ENCODE measurements at regions not wholly inside any gene's neighbourhood (a gene's known extent, or its start where the extent isn't known, plus 50 kb on each side); places are given as distances from the start of the nearest gene placed in this dataset.

DNA sequence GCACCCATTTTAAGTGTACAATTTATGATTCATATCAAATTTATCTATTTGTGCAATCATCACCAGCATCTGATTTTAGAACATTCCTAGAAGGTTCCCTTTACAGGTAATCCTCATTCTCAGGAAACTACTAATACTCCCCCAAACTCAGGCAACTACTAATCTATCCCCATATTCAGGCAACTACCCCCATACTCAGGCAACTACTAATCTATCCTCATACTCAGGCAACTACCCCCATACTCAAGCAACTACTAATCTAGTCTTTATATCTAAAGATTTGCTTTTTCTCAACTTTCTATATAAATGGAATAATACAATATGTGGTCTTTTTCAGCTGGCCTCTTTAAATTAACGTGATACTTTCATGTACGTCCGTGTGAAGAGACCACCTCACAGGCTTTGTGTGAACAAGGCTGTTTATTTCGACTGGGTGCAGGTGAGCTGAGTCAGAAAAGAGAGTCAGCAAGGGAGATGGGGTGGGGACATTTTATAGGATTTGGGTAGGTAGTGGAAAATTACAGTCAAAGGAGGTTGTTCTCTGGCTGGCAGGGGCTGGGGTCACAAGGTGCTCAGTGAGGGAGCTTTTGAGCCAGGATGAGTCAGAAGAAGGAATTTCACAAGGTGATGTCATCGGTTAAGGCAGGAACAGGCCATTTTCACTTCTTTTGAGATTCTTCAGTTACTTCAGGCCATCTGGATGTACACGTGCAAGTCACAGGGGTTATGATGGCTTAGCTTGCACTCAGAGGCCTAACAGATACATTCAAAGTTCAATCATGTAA lies 1444.5 kb upstream of the CADM2 start:
- no peak for DNase-seq

DNA sequence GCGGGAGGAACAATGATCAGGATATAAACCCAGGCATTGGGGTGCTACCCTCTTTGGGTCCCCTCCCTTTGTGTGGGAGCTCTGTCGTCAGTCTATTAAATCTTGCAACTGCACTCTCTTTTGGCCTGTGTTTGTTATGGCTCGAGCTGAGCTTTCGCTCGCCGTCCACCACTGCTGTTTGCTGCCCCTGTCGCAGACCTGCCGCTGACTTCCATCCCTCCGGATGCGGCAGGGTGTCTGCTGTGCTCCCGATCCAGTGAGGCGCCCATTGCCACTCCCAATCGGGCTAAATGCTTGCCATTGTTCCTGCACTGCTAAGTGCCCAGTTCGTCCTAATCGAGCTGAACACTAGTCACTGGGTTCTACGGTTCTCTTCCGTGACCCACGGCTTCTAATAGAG lies 1443.7 kb upstream of the CADM2 start:
- DNase-seq, result no peak

DNA sequence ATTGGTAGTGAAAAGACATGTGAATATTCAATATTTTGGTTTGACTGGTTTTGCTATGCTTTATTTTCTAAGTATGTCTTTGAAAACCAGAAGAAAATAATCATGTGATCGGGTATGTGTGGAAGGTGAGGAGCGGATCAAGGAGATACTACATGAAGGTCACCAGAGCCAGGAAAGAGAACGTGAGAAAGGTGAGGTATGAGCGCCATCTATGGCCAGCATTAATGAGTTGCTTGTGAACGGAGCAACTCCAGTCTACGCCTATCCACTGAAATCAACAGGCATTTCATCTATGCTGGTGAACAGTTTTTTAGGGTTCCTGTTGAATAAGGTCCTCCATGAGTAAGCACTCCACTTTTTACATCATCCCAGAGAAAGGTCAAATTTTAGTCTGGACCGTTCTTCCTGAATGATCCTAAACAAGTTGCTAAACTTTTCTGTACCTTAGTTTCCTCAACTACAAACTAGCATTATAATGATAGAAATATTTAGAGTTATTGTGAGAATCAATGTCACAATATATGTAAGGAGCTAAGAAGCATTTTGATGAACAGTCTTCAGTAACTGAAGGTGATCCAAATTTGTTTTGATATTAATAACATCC lies 1435.2 kb upstream of the CADM2 start:
- DNase-seq, result peak; percentile 61

DNA sequence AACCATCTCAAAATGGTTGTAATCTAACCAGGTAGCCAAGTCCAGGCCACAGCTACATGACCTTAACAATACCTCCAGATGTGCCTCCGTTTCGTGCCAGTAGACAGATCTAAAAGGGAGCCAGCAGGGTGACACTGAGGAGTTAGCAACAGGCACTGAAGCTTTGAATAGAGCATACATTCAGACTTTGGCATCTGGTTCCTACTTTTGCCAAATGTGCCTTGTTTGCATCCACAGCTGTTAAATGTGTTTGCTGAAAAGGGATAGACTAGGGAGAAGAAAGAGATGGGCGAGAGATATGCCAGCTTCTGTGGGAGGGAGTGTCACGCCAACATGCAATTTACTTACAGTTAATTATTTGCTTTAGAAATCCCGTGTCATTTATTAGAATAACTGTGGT lies 1433.9 kb upstream of the CADM2 start:
- DNase-seq, result no peak

DNA sequence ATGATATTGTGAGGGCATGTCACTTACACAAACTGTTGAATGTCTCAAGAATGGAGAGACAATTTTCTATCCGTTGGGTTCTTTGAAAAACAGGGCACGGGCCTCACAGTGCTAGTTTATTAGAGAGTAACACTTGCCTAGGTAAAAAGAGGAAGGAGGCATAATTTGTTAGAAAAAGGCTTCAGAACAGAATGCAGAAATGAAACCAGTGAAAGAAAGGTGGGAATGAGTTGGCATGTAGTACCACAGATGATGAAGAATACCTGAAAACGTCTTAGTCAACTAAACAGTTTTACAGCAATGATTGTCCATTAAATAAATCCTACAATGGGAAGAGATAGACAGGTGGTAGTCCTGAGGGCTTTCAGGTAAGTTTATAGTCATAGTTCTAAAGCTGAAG lies 1399.7 kb upstream of the CADM2 start:
- DNase-seq, result no peak

DNA sequence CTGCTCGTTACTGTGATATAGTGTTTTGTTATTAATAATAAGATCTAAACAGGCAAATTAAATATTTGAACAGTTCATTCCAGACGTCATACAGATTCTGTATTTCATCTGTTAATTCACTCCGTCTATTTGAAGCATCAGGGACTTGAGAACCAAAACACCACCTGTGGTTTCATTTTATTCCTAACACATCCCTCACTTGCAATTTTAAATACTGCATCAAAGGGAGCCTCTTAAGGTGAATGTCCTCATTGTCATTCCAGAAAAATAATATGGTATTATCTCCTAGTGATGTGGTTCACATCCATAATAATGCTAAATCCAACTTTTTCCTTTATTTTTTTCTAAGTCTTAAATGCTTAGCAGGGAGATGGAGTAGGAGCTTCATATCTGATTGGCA lies 1390.9 kb upstream of the CADM2 start:
- DNase-seq, result no peak

DNA sequence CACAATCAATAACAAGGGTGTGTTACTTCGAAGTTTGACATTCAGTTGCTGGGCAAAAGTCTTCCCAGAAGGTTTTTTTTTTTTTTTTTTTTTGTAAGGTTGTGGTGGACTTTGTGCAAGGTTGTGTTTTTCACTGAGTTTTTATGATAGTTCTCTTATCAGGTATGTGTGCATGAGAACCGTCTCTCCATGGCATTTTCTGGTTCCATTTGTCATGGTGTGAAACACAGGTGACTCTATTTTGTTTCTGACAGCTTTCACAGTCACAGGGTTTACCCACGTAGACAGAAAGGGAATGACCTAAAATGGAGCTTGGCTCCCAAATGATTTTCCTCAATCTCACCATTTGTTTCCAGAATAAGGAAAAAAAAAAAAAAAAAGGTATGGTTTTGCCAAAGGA lies 1377.2 kb upstream of the CADM2 start:
- no peak for DNase-seq

DNA sequence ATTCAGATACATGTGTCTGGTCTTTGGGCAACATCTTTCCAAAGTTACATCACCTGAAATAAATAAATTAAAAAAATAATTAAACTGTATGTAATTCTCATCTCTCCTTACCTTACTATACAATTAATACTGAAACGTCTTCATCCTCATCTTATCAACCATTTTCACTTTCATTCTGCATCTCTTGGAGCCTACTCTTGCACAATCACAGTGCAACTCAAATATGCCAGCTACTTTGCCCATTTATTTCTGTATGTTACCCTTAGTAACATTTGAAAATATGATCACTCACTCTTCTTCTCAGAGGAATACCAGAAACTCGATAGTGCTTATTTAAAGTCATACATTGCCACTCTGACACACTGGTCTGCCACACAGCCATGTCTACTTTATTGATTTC lies 1357.1 kb upstream of the CADM2 start:
- DNase-seq, result no peak

DNA sequence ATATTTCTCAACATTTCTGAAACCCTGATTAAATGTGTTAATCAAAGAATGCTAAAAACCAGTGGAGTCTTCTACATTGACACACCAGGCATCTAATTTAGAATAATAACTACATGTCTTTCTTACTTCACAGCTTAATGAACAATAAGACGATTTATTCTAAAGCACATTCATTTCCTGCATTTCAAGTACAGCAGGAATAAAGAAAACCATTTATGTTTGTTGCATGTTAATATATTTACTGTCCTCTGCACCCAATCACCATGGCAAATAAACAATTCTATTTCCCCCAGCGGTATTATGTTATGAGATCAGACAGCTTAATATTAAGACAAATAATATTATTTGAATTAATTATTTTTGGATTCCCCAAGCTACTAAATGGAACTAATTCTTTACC lies 1336.3 kb upstream of the CADM2 start:
- DNase-seq, result no peak

DNA sequence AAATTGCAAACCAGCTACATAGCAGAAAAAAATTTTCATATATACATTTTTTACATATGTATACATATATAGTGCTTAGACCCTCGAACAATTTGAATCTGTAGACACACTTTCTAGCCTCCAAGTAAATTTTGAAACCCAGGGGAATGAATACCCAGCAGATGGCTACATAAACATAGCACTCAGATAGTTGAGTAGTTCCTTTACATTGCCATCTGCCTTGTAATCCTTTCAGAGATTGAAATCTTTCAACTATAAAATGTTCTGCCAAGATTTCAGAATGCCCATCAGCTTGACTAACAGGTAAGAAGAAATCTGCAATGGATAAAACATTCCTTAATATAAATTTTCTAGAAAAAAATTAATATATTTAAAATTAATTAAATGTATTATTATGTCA lies 1333.5 kb upstream of the CADM2 start:
- DNase-seq, result no peak

DNA sequence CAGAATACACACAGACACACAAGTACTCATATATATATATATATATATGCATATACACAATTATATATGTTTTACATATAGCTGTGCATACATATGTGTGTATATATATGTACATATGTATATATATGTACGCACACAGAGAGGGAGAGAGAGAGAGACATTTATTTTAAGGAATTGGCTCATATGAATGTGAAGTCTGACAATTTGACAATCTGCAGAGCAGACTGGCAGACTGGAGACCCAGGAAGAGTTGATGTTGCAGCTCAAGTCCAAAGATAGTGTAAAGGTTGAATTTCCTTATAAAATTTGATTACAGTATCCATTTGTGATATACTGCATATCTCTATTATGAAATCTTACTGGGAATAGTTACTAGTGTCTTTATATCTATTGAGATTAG lies 1330.3 kb upstream of the CADM2 start:
- DNase-seq, result no peak

DNA sequence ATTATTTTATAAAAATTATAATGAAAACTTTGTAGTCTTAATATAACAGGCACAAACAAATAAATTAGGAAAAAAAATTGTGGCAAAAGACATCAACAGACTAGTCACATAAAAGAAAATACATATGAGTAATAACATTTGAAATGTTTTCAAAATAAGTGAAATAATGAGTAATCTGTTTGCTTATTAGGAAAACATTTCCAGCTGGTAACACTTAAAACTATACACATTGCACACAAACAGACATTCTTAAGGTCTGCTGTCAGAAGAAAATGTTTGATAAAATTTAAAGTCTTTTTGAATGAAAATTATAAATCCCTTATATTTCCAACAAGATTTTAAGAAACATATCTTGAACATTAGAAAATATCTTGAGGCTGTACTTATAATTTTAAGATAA lies 1326.3 kb upstream of the CADM2 start:
- no peak for DNase-seq

DNA sequence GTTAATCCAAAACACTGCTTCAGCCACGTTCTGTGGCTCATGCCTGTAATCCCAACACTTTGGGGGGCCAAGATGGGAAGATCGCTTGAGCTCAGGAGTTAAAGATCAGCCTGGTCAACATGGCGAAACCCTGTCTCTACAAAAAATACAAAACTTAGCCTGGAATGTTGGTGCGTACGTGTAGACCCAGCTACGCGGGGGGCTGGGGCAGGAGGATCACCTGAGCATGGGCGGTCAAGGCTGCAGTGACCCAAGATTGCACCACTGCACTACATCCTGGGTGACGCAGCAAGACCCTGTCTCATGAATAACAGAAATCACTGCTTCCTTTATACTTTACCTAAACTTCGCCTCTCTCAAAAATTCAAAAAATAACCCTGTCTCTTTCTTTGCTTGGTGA lies 1325.0 kb upstream of the CADM2 start:
- no peak for DNase-seq

DNA sequence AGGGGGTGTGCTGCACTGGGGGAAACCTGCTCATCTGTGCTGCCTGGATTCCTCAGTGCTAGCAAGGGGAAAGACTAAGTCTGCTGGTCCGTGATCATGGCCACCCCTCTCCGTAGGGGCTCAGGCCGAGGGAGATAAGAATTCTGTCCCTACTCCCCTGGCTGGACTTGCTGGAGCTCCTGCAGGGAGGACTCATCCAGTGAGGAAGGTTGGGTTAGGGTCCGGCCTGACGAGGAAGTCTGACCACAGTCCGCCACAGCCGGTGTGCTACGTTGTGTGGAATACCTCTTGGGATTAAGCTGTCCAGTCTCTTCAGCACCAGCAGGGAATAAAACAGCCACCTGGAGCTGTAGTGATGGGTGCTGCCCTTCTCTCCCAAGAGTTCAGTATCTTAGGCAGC lies 1309.1 kb upstream of the CADM2 start:
- DNase-seq, result no peak

DNA sequence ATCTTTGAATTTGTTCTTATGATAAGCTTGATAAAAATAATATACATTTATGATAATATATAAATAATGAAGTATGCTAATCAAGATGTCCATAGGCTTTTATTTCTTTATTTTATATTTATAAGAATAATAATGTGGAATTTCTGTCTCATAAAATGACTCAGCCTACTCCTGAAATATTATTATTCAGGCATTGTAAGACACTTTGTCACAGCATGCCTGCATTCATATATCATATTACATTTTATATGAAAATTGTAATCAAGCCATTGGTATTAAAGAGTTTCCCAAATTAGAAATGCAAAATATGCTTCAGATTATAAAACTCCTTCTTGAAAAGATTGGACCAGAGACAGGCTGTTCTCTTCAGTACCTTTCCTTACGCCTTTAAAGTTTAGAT lies 1303.7 kb upstream of the CADM2 start:
- no peak for DNase-seq

DNA sequence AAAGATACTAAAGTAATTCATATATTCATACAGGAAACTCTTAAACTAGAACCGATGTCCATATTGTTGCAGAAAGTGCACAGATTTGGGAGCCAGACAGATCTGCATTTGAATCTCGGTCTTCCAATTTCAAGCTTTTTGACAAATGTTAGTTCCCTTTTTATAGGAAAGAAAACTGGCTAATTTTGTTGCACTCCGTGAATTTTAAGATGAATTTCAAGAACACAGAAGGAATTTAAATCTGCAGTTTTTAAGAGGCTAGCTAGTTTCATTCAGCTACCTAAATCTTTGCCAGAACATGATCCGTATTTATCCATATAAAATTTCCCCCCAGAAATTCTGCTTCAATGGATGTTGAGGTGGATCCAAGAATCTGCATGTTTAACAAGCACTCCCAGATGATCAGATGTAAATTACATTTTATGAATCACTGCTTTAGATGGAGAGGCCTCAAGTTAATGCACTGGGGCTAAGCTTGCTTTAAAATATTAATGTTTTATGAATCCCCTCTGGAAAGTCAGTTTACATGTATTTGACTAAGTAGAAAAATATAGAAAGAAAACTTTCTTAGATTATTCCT lies 1296.3 kb upstream of the CADM2 start:
- DNase-seq, result no peak

DNA sequence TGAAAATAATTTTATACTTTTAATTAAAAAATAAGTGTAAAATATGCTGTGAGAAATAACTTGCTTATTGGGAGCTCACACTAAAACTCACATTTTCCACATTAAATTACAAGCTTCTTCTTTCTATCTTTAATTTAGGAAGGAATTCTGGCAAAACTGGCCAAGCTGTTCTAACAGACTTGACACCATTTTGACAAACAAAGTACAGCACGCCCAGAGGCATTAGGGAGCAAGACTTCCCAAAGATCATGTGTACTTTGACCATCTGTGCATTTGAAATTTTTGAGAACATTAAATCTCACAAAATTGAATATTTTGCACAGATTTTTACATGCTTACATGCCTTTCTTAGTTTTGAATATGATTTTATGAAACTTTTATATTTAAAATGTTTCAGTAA lies 1288.4 kb upstream of the CADM2 start:
- no peak for DNase-seq

DNA sequence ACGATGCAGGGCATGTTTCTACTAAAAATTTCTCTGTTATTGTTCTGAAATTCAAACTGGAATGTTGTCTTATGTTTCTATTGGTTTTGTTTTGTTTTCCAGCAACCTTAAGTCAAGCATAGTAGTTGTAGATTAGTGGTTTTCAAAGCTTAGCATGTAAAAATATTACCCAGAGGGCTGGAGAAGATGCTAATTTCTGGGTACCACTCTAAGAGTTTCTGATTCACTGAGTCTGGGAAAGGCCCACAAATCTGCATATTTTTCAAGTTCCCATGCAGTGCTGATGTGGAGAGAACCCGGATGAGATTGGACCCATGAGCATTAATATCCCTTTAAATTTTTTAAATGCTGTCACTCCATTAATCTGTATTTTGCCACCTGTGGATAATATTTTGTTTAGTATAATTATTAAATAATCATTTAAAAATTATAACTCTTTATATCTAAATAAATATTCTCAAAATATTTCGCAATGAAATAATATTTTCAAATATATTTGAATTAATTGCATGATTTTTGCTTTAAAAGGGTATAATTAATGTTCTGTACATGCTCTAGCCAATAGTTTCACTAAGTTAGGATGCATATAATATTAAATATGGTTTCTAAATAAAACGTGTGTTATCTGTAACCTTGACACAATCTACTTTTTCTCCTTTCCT lies 1274.7 kb upstream of the CADM2 start:
- DNase-seq, result no peak

DNA sequence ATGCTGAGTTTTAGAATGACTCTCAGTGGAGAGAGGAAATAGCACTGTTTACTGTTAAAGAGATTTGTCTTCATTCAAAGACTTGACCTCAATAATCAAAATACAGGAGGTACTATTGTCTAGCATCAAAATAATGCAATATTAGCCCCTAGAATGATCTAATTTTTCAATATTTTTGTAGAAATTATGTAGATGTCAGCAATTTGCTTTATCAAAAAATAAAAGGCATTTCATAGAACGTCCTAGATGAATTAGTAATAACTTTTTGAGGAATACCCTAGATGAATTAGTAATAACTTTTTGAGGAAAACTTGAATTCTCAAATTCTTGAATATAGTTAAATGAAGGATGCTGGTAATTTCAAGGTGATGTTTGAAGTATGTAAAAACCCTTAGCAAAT lies 1252.1 kb upstream of the CADM2 start:
- DNase-seq, result no peak

DNA sequence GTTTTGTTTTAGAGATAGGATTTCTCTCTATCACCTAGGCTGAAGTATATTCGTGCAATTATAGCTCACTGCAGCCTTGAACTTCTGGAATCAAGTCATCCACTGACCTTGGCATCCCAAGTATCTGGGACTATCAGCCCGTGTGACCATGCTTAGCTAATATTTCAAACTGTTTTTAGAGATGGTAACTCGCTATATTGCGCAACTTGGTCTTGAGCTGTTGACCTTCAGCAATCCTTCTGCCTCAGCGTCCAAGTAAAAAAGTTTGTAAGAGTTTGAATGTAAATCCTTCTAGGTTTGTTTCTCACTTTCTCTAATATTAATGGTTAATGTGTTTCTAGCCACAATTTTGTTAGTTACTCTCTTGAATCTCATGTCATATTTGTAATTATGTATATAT lies 1243.5 kb upstream of the CADM2 start:
- no peak for DNase-seq

DNA sequence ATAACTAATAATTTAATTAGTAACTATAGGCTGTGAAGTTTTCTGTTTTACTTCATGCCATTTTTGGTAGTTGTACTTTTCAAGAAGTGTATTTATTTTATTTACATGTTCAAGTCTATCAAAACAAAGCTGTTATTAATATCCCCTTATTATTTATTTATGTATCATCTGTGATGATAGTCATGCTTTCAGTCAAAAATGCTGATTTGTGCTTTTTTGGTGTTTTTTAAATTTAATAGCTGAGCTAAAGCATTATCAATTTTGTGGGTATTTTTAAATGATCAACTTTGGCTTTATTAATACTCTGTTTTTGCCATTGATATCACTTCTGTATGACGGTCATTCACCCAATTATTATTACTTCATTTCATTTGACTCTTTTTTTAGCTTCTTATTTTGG lies 1229.2 kb upstream of the CADM2 start:
- DNase-seq, result no peak

DNA sequence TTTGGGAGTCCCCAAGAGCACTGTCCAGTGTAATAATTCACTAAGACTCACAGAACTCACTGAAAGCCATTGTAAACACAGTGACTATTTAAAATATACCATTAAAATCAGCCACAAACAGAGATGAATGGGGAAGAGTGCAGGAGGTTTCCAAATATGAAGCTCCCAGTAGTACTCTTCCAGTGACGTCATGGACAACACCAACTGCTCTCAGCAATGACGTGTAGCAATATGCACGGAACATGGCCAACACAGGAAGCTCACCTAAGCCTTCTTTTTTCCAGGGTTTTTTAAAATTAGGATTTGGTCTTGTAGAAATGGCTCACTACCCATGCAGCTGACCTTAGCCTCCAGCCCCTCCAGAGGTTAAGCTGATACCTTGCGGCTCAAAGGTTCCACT lies 1224.1 kb upstream of the CADM2 start:
- no peak for DNase-seq

DNA sequence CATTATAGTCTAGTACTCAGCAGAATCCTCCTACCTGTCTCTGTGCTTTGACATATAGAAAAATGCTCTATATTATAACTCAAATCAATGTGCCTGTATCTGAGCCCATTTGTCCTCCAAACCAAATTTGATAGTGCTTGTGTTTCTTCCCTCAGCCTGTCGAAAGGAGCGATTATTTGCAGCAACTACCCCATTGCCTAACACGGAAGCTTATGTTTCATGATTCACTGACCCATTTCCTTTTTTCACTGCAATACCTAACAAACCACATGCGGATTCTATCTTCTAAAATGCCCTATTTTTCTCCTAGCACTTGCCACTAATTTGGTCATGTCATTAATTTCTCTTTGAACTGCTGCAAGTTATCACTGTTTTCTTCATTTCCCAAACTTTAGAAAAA lies 1220.6 kb upstream of the CADM2 start:
- no peak for DNase-seq

DNA sequence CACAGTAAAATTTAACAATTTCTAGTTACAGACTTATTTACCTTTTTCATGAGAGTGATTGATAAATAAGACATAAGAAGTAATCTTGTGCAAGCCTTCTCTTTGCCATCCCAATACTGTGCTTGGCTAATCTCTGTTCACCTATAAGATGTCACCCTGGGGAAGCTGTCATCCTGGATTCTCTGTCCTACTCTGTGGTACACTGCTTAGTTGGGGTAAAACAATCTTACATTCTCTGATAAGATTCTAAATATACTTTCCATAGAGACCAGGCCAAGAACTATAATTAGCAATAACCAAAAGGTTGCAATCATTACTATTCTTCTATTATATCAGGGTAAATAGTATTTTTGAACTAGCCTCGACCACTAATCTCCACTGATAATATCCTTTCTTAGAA lies 1218.3 kb upstream of the CADM2 start:
- DNase-seq, result no peak
